Psoas muscle (tissue), 7 donors: ENCODE measurements at regions not wholly inside any gene's neighbourhood (a gene's known extent, or its start where the extent isn't known, plus 50 kb on each side); places are given as distances from the start of the nearest gene placed in this dataset.

Experiments used
- ATAC-seq, 4 donors: fragments of 200-7000 bp; cut with Tn5 transposase; one replicate each; pipeline ENCODE4 v1.9.1; 2020; ENCODE audit warnings: moderate library complexity in 3 of 4, mild to moderate bottlenecking in 2 of 4
- DNase-seq, 2 donors: peaks; one replicate each; pipeline ENCODE4 v3.0.0-alpha.2; 2020
- H3K27ac ChIP-seq: fragments of 200-600 bp; one replicate; pipeline ENCODE4 v1.8.0; 2022
- H3K27me3 ChIP-seq, 3 donors: fragments of 200-600 bp in 1 of 3; one replicate each; pipeline versions ENCODE4 v1.6.1 to v1.8.0; 2013 to 2022; ENCODE audit warnings: low read length in 2 of 3, mild to moderate bottlenecking in 2 of 3, moderate library complexity in 1 of 3; ENCODE audit not compliant: insufficient read depth in 3 of 3
- H3K36me3 ChIP-seq, 2 donors: fragments of 200-600 bp in 1 of 2; one replicate each; pipeline versions ENCODE4 v1.6.1 to v1.8.0; 2013 to 2022; ENCODE audit warnings: low read depth in 1 of 2, mild to moderate bottlenecking in 1 of 2, moderate library complexity in 1 of 2; ENCODE audit not compliant: insufficient read depth in 1 of 2
- H3K4me1 ChIP-seq: fragments of 200-600 bp; one replicate; pipeline ENCODE4 v1.8.0; 2022
- H3K4me3 ChIP-seq: fragments of 200-600 bp; one replicate; pipeline ENCODE4 v1.8.0; 2022; ENCODE audit warnings: mild to moderate bottlenecking
- H3K9me3 ChIP-seq: fragments of 200-600 bp; one replicate; pipeline ENCODE4 v1.8.0; 2022
- WGBS, 3 donors: extraction: QIAGEN DNeasy Blood & Tissue Kit; methylation state at CpG; one replicate each; pipeline versions ENCODE4 v1.1.6 to v1.1.7; 2013; 5-methylcytosine and 5-hydroxymethylcytosine counted together
- intact Hi-C, 2 donors: fragments of 100-400 bp; cut with DNase I; formaldehyde crosslinking; loops; one replicate each; pipeline versions ENCODE4 v1.11.0 to v1.14.2; 2022
- TF ChIP-seq, protein P1 (sequence below): fragments of 200-600 bp; IDR thresholded peaks from one replicate; pipeline ENCODE4 v1.8.0; 2022; ENCODE audit warnings: antibody characterized with exemption
- donor health status: healthy with polysubstance abuse.
- donor health status: DM: no; HTN: no; CAD: no; lungs with moderate emphysema.
- donor health status: Bipolar disorder and iron deficiency.
- donor health status: healthy.
- donor health status: DM: yes; HTN: yes; CAD: no.
- donor health status: DM: no; HTN: no; CAD: no.
- donor health status: DM: yes; HTN: yes; CAD: no.

GRCh38 chr2:66273933-66274490 lies 160.9 kb upstream of the MEIS1 start:
- Histone ChIP-seq H3K4me1 (no peaks in the 10 kb centered on the region), H3K9me3 (no peaks in the 10 kb centered on the region), H3K4me3 (no peak overlapping the region), H3K27ac (no peak overlapping the region), H3K27me3 (no peaks in the 10 kb centered on the region), H3K36me3 (no peaks in the 10 kb centered on the region)
- WGBS, 3 donors, result 48 to 55% (median 55%) methylated on average over 4 of the region's 4 CpGs
- ATAC-seq (no peak), DNase-seq (no peak)
- intact Hi-C loops, result no loop called here
- TF ChIP-seq, protein P1, sequence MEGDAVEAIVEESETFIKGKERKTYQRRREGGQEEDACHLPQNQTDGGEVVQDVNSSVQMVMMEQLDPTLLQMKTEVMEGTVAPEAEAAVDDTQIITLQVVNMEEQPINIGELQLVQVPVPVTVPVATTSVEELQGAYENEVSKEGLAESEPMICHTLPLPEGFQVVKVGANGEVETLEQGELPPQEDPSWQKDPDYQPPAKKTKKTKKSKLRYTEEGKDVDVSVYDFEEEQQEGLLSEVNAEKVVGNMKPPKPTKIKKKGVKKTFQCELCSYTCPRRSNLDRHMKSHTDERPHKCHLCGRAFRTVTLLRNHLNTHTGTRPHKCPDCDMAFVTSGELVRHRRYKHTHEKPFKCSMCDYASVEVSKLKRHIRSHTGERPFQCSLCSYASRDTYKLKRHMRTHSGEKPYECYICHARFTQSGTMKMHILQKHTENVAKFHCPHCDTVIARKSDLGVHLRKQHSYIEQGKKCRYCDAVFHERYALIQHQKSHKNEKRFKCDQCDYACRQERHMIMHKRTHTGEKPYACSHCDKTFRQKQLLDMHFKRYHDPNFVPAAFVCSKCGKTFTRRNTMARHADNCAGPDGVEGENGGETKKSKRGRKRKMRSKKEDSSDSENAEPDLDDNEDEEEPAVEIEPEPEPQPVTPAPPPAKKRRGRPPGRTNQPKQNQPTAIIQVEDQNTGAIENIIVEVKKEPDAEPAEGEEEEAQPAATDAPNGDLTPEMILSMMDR, result no peak

- intact Hi-C loops, result no loop called here
- Histone ChIP-seq H3K9me3 (no peaks in the 10 kb centered on the region), H3K27me3 (no peaks in the 10 kb centered on the region), H3K4me1 (no peaks in the 10 kb centered on the region), H3K36me3 (no peaks in the 10 kb centered on the region), H3K27ac (no peak overlapping the region), H3K4me3 (no peak overlapping the region)
- TF ChIP-seq, protein P1, result no peak
- 89 to 92% (median 91%) methylated on average over 6 of the region's 6 CpGs for WGBS, 3 donors
- DNase-seq, result no peak
- ATAC-seq, result no peak
These were observed 162.2 kb upstream of the MEIS1 start for GRCh38 chr2:66272751-66273150.

GRCh38 chr2:66271777-66272176 lies 163.1 kb upstream of the MEIS1 start:
- ATAC-seq, result no peak
- WGBS, 3 donors, result 46 to 57% (median 55%) methylated on average over 2 of the region's 2 CpGs
- no peak for DNase-seq

DNA sequence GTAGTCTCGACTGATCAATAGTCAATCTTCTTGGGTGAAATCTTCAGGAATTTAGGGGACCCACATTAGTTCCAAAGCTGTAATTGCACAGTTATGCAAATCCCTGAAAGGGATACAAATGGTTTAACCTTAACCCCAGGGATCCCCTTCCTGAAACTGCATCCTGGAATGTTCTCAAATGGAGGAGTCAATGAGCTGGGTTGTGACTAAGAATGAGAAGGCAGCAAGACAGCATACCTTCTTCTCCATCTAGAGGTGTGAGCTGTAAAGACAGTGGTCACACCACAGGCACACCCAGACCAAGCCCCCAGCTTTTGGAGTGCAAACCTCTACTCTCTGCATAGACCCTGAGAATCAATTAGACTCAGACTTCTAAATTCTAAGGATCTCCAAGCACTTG lies 164.7 kb upstream of the MEIS1 start:
- DNase-seq, result no peak
- Histone ChIP-seq H3K4me3 (no peak overlapping the region), H3K4me1 (no peaks in the 10 kb centered on the region), H3K9me3 (no peaks in the 10 kb centered on the region), H3K36me3 (no peaks in the 10 kb centered on the region), H3K27ac (no peak overlapping the region), H3K27me3 (no peaks in the 10 kb centered on the region)
- ATAC-seq, result no peak
- intact Hi-C loops, result no loop called here
- TF ChIP-seq, protein P1, result no peak
- 86 to 92% (median 87%) methylated on average over 1 of the region's 1 CpG for WGBS, 3 donors

More at GRCh38 chr2:66271777-66272176, 163.1 kb upstream of the MEIS1 start:
- TF ChIP-seq, protein P1, result no peak
- H3K27me3 ChIP-seq, result no peaks in the 10 kb centered on the region
- H3K27ac ChIP-seq, result no peak overlapping the region
- intact Hi-C loops, result no loop called here
- no peaks in the 10 kb centered on the region for H3K4me1 ChIP-seq
- H3K36me3 ChIP-seq, result no peaks in the 10 kb centered on the region
- H3K9me3 ChIP-seq, result no peaks in the 10 kb centered on the region
- H3K4me3 ChIP-seq, result no peak overlapping the region

DNA sequence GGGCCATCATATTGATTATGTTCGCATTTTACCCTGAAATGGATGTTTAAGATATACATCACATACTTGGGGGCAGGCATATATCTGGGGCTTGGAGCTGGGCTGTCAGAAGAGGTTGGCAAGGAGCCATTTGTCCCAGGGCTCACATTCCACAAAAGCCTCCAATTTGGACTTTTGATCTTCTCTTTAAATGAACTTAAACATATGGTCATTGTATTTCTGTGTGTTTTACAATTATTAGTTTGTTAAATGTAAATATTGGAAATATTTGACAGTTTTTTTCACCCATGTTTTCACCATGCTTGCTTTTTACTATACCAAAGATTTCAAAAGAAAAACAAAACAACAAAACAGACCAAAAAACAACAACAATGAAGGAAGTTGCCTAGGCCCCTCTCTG lies 165.8 kb upstream of the MEIS1 start:
- ATAC-seq, result no peak
- H3K36me3 ChIP-seq, result no peaks in the 10 kb centered on the region
- intact Hi-C loops, result no loop called here
- H3K27me3 ChIP-seq, result no peaks in the 10 kb centered on the region
- H3K9me3 ChIP-seq, result no peaks in the 10 kb centered on the region
- no peak overlapping the region for H3K4me3 ChIP-seq
- 93 to 100% (median 96%) methylated on average over 1 of the region's 1 CpG for WGBS, 3 donors
- no peak overlapping the region for H3K27ac ChIP-seq
- no peaks in the 10 kb centered on the region for H3K4me1 ChIP-seq
- TF ChIP-seq, protein P1, result no peak
- no peak for DNase-seq
